ENCODE measurements at regions not wholly inside any gene's neighbourhood (a gene's known extent, or its start where the extent isn't known, plus 50 kb on each side); places are given as distances from the start of the nearest gene placed in this dataset.

DNA sequence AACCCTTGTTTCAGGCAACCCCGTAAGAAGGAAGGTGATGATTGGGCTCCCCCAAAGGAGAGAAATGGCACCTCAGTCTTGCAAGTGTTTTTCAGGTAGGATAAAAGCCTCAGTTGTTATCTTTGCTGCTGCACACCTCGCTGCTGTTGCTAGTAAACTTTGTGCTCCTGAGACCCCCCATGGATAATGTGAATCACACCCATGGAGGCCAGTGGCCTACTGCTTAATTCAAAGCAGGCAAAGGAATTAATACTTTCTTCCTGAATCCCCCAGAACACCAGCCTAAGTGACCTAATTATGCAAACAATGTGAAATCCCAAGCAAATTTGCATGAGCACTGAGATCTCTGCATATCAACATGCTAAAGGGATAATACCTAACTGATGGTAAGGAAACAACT is 337.5 kb downstream of the GRIA2 start:
- no peaks in the 10 kb centered on the region for H4K20me1 ChIP-seq (ENCODE audit: low read depth, low read length)
- no peak overlapping the region for H3K27ac ChIP-seq (ENCODE audit: low read depth, low read length)
- no peak overlapping the region for H3K4me2 ChIP-seq (ENCODE audit: low read depth, low read length, poor library complexity, severe bottlenecking)
- H3F3A ChIP-seq (ENCODE audit: insufficient read depth), result no peaks in the 10 kb centered on the region
- no peaks in the 10 kb centered on the region for H3K36me3 ChIP-seq (ENCODE audit: low read length)
- H3K27me3 ChIP-seq (ENCODE audit: low read length), result no peaks in the 10 kb centered on the region
- no peaks in the 10 kb centered on the region for H3K9me2 ChIP-seq (replicated peaks; ENCODE audit: insufficient read depth, low read length)
- H2AFZ ChIP-seq (ENCODE audit: low read depth, low read length, severe bottlenecking), result no peak overlapping the region
- H3K9me3 ChIP-seq (ENCODE audit: insufficient read depth, low read length), result no peaks in the 10 kb centered on the region
- TF ChIP-seq EZH2phosphoT487 (conservative IDR thresholded peaks at IDR 0.05; ENCODE audit: low read length), result no peak
- TF ChIP-seq, protein P1, sequence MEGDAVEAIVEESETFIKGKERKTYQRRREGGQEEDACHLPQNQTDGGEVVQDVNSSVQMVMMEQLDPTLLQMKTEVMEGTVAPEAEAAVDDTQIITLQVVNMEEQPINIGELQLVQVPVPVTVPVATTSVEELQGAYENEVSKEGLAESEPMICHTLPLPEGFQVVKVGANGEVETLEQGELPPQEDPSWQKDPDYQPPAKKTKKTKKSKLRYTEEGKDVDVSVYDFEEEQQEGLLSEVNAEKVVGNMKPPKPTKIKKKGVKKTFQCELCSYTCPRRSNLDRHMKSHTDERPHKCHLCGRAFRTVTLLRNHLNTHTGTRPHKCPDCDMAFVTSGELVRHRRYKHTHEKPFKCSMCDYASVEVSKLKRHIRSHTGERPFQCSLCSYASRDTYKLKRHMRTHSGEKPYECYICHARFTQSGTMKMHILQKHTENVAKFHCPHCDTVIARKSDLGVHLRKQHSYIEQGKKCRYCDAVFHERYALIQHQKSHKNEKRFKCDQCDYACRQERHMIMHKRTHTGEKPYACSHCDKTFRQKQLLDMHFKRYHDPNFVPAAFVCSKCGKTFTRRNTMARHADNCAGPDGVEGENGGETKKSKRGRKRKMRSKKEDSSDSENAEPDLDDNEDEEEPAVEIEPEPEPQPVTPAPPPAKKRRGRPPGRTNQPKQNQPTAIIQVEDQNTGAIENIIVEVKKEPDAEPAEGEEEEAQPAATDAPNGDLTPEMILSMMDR (IDR thresholded peaks at IDR 0.05; ENCODE audit: insufficient read depth, low read length, poor library complexity, severe bottlenecking), result no peak
- no peak overlapping the region for H3K4me3 ChIP-seq (ENCODE audit: insufficient read depth, low read length, poor library complexity, severe bottlenecking)
- H3K79me2 ChIP-seq (ENCODE audit: insufficient read depth, low read length), result no peaks in the 10 kb centered on the region
- no peak overlapping the region for H3K9ac ChIP-seq (ENCODE audit: low read length)

DNA sequence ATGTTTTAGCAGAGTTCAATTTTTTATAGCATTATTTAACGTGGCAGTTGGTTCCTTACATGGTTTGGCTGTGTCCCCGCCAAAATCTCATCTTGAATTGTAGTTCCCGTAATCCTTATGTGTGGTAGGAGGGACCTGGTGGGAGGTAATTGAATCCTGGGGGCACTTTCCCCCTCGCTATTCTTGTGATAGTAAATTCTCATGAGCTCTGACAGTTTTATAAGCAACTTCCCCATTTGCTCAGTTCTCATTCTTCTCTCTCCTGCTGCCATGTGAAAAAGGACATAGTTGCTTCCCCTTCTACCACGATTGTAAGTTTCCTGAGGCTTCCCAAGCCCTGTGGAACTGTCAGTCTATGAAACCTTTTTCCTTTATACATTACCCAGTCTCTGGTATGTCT is 329.5 kb downstream of the GRIA2 start:
- H3K9me3 ChIP-seq (ENCODE audit: insufficient read depth, low read length), result no peaks in the 10 kb centered on the region
- H3K9me2 ChIP-seq (replicated peaks; ENCODE audit: insufficient read depth, low read length), result no peaks in the 10 kb centered on the region
- H3F3A ChIP-seq (ENCODE audit: insufficient read depth), result no peaks in the 10 kb centered on the region
- no peaks in the 10 kb centered on the region for H4K20me1 ChIP-seq (ENCODE audit: low read depth, low read length)
- no peaks in the 10 kb centered on the region for H3K36me3 ChIP-seq (ENCODE audit: low read length)
- TF ChIP-seq, protein P1 (IDR thresholded peaks at IDR 0.05; ENCODE audit: insufficient read depth, low read length, poor library complexity, severe bottlenecking), result no peak
- no peak for TF ChIP-seq EZH2phosphoT487 (conservative IDR thresholded peaks at IDR 0.05; ENCODE audit: low read length)
- H2AFZ ChIP-seq (ENCODE audit: low read depth, low read length, severe bottlenecking), result no peak overlapping the region
- no peak overlapping the region for H3K4me2 ChIP-seq (ENCODE audit: low read depth, low read length, poor library complexity, severe bottlenecking)
- no peaks in the 10 kb centered on the region for H3K27me3 ChIP-seq (ENCODE audit: low read length)
- no peak overlapping the region for H3K27ac ChIP-seq (ENCODE audit: low read depth, low read length)
- no peak overlapping the region for H3K4me3 ChIP-seq (ENCODE audit: insufficient read depth, low read length, poor library complexity, severe bottlenecking)
- no peak overlapping the region for H3K9ac ChIP-seq (ENCODE audit: low read length)
- H3K79me2 ChIP-seq (ENCODE audit: insufficient read depth, low read length), result no peaks in the 10 kb centered on the region

DNA sequence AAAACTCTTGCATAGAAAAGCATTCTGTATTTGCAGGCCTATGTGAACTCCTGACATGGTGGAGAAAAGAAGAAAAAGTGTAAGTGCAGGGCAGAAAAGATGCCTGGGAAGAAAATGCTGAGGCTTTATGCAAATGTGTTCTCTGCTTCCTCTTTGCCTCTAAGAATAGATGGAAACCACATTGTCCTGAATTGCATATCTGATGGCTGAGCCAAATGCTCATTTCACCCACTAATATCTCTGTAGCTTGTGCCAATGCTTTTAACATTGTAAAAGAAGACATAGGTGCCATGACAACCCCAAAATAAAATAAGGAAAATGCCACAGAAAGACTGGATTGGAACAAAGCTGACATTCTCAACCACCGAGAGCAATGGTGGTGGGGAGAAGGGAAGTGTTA is 307.4 kb downstream of the GRIA2 start:
- no peaks in the 10 kb centered on the region for H4K20me1 ChIP-seq (ENCODE audit: low read depth, low read length)
- no peak overlapping the region for H2AFZ ChIP-seq (ENCODE audit: low read depth, low read length, severe bottlenecking)
- no peaks in the 10 kb centered on the region for H3K36me3 ChIP-seq (ENCODE audit: low read length)
- H3K27me3 ChIP-seq (ENCODE audit: low read length), result no peaks in the 10 kb centered on the region
- no peak overlapping the region for H3K4me3 ChIP-seq (ENCODE audit: insufficient read depth, low read length, poor library complexity, severe bottlenecking)
- TF ChIP-seq, protein P1 (IDR thresholded peaks at IDR 0.05; ENCODE audit: insufficient read depth, low read length, poor library complexity, severe bottlenecking), result no peak
- no peak for TF ChIP-seq EZH2phosphoT487 (conservative IDR thresholded peaks at IDR 0.05; ENCODE audit: low read length)
- H3K9ac ChIP-seq (ENCODE audit: low read length), result no peak overlapping the region
- H3K9me3 ChIP-seq (ENCODE audit: insufficient read depth, low read length), result peaks cover 14% of the 10 kb centered on the region; the same call in 1 of the 2 replicates
- H3K4me2 ChIP-seq (ENCODE audit: low read depth, low read length, poor library complexity, severe bottlenecking), result no peak overlapping the region
- no peaks in the 10 kb centered on the region for H3F3A ChIP-seq (ENCODE audit: insufficient read depth)
- H3K9me2 ChIP-seq (replicated peaks; ENCODE audit: insufficient read depth, low read length), result no peaks in the 10 kb centered on the region
- no peak overlapping the region for H3K27ac ChIP-seq (ENCODE audit: low read depth, low read length)
- H3K79me2 ChIP-seq (ENCODE audit: insufficient read depth, low read length), result no peaks in the 10 kb centered on the region

Data from SU-DHL-6 (cell line).